Stimulated activated CD4-positive, alpha-beta T cell treated with anti-CD3 and anti-CD28 coated beads, TNF-alpha, amount 100 ng/mL, for 48 hours (primary cell): ENCODE measurements at regions not wholly inside any gene's neighbourhood (a gene's known extent, or its start where the extent isn't known, plus 50 kb on each side); places are given as distances from the start of the nearest gene placed in this dataset.

Experiments used
- DNase-seq, 3 donors: peaks; one replicate each; pipeline ENCODE4 v3.0.0-alpha.2; 2020; ENCODE audit warnings: low read depth in 3 of 3

DNA sequence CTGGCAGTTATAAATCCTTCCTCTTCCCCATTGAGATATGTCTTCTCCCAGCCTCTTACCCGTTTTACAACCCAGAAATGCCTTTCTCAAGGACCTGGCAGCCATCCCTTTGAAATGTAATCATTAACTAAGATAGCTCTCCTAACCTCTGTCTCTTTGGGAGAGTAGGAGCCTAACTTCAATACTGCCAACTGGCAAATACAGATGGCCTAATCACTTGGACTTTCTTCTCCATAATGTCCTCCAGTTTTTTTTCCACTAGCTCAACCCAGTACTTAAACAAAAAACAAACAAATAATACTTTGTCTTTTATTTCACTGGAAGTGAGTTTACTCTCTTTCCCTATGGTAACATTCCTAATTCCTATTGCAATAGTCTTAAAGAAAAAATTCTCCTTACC lies 1391.1 kb downstream of the SUCLG1 start:
- no peak for DNase-seq

DNA sequence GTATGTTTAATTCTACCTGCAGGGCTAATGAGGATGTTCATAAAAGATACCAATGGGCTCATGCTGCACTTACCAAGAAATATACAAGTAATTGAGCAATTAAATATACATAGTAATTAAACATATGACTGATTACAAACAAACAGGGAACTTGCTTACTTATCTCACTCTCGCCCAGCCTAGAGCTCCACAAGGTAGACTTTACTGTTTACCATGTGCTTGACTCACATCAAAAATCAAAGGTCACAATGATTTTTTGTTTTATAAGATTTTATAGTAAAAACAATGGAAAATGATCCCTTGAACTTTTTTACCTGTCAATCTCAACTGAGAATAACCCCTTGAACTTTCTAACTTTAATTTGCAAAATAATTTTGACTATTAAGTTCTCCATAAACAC lies 1395.1 kb downstream of the SUCLG1 start:
- no peak for DNase-seq

DNA sequence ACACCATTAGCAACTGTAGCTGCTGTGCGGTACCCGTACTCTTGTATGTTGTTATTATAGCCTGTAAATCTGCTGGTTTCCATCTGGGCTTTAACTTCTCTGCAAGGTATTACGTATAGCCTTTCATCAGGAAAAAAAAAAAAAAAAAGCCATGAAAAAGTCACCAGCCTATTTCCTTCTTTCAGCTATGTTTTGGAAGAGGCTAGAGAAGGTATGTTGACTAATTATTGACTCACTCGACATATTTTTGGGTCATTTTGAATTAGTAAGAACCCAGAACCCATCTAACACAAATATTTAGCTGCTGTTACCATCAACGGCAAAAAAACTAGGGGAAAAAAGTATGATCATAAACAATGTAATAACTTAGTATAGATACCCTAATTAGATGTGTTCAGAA lies 1395.6 kb downstream of the SUCLG1 start:
- DNase-seq, result no peak

DNA sequence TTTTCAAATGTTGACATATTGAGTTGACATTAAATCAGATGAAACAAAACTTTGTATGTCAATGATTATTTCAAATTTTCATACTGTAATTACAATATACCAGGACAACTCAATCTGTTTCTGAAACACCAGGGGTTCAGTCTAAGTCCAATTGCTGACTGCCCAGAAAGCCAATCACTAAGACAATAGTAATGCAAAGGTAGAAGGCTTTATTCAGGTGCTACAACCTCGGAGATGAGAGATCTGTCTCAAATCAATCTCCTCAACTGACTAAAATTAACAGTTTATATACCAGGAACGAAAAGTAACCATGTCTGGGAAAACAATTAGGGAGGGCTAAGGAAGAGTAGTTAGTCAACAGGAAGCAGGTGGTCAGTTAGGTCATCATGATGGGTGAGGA lies 1400.4 kb downstream of the SUCLG1 start:
- DNase-seq, result no peak

DNA sequence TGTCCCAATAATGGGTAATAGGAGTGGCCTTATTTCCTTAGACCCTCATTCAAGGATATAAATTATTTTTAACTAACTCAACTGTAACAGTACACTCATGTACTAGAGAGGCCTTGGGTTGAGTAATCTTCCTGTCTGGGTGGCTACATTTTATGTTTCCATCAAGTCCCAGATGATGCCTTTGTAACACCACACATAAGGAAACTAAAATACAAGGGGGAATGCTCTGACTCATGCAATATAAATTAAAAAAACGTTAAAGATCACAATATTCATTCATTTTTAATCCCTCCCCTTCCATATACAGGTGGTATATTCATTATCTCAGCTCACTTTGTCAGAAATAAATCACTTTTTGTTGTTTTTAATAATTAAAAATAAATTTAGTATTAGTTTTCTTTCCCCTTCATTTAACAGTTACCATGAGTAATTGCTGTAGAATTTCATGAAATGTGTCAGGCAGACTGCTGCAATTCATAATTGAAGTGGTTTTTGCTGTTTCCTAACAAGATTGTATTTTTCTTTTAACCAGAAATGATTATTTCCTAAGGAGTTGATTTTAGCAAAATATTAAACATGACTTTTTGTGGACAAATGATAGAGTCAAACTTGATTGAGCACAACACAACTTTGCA lies 1403.6 kb downstream of the SUCLG1 start:
- no peak for DNase-seq

DNA sequence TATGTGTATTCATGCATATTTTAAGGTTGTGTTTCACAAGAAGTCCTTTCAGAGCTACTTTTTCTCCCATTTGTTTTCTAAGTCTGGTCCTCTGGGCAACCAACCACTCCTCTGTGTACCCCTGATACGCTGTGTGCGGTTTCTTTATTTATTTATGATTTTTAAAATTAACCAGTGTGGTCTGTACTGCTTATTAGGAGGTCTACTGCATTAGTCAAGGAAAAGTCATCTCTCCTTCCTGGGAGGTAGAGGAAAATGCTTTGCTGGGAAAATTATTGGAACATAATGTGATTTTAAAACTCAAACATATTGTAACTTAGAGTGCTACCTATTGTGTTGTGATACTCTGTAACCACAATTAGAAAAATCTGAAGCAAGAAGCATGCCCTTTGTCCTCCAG lies 1404.3 kb downstream of the SUCLG1 start:
- no peak for DNase-seq

DNA sequence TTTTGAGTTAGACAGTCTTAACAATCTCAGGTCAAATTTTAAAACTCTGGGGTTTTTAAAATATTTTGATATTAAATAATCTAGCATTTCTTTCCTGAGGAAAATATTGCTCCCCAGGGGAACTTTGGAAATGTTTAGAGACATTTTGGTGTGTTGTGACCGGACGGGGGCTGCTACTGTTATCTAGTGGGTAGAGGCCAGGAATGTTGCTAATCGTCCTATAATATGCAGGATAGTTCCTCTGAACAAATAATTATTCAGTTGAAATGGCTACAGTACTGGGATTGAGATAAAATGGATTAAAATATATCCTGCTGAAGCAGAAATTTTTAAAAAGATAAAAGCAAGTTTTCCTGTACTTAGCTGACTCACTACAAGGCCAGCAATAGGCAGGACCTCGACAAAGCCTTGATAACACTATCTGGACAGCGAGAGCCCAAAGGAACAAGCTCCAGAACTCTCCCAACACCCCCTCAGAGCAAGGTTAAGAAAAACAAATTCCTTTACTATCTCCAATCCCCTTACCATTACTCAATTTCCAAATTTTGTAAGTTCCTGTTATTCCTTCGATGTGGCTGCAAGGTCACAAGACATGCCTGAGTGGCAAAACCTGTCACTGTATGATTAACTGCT lies 1407.4 kb downstream of the SUCLG1 start:
- DNase-seq, result no peak

DNA sequence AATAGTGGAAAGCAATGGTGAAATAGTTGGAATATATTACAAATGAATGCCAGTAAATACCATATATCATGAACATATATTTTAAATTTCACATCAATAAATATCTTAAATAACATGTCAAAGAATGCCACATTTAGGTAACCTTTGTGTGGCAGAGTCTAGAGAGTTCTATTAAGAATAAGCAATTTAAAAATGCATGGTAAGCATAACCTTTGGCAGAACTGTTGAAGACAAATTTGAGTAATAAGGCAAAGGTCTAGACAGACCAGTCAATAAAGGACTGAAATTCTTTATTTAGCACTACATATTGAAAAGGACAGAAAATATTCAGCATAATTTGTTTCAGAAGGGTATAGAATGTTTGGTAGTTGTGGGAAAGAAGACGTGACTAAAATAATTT lies 1417.0 kb downstream of the SUCLG1 start:
- DNase-seq, result no peak

DNA sequence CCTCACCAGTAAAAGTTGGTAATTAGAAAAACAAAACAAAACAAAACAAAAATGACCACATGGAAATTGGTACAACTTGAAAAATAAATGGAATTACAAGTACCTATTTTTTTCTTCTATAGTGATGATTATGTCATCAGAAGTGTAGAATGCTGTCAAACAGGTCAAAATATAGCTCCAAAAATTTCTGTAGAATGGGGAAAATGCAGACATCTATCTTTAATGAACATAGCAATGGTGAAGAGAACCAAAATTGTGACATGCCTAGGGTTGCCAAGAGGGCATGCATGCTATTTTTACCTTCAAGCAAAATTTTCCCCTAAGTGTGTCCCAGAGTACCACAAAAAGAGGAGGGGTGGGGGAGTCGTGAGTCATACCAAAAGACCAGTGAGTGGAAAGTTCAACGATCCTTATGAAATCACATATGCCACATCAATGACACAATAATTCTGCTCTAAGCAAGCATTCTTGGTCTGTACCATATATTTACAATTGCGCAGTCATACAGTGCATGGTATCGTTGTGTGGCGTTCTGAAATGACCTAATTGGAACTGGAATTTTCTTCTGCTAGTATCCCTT lies 1436.4 kb downstream of the SUCLG1 start:
- no peak for DNase-seq

DNA sequence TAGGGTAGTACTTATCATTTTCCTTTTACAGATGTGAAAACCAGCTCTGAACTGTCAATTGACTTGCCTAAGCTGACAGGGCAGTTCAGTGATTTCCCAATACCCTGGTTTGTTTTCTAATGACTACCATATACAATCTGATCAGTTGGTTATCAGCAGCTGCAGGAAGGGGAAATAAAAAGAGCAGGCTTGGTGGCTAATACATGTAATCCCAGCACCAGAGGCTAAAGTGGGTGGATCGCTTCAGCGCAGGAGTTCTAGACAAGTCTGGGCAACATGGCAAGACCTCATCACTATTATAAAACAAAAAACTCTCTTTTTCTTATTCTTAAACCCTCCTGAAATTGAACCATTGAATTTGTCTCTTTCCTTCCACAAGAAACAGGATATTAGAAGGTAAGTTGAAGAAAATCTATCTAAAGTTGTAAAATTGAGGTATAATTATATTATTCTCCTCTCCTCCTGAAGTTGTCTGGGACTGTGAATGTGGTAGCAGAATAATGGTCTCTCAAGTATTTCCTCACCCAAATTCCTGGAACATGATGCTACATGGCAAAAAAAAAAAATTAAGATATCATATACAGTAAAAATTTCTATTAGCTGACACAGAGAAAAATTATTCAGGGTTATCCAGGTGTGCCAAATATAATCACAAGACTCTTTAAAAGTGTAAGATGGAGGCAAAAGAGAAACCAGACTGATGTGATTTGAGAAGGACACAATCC lies 1441.6 kb downstream of the SUCLG1 start:
- no peak for DNase-seq

DNA sequence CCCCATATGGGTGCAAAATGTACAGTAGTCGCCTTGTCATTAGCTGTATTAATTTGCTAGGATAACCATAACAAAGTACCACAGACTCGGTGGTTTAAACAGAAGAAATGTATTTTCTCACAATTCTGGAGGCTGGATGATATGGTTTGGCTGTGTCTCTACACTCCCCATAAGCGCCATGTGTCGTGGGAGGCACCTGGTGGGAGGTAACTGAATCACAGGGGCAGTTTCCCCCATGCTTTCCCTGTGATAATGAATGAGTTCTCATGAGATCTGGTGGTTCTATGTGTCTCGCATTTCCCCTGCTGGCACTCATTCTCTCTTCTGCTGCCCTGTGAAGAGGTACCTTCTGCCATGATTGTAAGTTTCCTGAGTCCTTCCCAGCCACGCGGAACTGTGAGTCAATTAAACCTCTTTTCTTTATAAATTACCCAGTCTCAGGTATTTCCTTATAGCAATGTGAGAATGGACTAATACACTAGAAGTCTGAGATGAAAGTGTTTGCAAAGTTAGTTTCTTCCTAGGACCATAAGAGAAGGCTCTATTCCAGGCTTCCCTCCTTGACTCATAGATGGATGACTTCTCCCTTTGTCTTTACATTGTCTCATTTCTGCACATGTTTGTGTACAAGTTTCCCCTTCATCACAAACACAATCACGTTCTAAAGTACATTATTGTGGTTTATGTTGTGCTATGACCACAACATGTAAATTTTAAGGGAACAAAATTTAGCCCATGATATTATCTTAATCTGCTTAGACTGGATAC lies 1442.6 kb downstream of the SUCLG1 start:
- no peak for DNase-seq

DNA sequence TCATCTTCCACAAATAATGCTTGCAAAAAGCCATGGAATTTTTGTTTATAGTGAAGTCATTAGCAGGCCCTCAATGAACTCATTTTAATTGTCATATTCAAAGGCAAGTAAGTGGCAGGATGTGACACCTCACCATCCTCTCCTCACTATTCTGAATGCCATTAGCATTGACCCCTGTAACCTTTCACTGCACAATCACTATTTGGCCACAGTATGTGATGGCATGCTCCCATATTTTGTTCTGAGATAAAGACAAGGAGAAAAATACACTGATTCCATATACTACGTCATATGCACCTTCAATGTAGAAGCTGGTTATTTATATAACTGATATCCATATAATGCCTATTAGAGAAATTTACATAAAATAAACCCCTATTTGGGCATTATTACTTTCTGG lies 1443.2 kb downstream of the SUCLG1 start:
- DNase-seq, result no peak

DNA sequence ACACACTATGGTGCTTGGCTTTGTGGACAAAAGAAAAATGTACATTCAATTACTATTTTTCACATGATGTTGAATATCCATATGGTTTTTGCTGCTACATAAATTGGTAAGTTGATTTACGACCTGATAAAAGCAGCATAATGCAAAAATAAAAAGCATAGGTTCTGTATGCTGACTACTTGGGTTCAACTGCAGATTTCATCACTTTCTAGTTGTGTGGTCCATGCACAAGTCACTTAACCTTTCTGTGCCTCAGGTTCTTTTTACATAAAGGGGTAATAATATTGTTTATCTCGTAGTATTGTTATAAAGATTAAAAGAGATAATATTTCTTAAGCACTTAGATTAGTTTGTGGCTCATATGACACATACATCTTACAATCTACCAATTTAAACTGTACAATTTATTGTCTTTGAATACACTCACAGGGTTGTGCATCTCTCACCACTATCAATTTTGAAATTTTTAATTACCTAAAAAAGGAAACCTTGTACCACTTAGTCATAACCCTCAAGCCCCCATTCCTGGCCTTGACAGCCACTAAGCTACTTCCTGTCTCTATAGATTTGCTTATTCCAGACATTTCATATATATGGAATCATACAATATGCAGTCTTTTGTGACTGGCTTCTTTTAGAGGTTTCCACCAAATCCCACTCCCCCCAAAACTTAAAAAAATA lies 1443.9 kb downstream of the SUCLG1 start:
- no peak for DNase-seq

DNA sequence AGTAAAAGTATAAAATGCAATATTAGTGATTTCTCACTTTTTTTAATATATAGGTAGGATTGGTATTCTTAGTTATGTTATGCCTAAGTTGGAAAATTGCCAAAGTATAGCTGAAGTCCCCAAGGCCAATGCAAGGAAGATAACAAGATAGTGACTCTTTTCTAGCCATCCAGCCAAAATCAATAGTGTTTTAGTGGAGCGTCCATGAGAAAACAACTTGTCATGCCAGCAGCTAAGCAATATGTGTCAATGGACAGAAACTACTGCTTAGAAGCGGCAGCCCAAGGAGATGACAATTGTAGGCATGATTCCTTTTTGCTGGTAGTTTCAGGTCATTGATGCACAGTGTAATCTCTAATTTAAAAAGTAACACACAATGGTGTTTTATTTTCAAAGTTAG lies 1444.6 kb downstream of the SUCLG1 start:
- no peak for DNase-seq

DNA sequence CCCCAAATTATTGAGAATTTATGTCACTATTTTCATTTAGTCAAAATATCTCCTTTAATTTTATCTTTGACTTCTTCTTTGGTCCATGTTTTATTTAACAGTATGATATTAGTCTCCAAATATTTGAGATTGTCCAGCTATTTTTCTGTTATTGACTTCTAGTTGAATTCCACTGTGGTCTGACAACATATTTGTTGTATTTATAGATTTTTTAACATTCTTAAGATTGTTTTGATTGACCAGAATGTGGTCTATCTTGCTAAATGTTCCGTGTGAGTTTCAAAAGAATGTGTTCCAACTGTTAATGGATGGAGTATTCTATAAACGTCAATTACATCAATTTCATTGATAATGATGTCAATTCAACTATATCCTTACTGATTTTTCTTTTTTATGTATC lies 1452.1 kb downstream of the SUCLG1 start:
- DNase-seq, result no peak

DNA sequence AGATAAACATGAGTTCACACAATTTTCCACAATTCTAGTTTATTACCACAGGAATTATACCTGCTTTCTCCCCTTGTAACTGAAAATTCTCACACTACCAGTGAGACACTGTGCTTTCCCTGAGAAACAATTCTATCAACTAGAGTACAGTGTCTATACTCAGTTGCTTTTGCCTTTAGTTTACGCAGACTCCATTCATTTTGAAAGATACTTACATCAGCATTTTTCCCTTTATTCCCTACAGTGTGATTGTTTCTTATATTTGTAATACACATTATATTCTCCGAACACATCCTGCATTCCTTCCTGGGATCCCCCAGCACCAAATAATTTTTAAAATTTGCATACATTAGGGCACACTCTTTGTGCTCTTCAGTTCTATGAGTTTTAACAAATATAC lies 1455.5 kb downstream of the SUCLG1 start:
- no peak for DNase-seq

DNA sequence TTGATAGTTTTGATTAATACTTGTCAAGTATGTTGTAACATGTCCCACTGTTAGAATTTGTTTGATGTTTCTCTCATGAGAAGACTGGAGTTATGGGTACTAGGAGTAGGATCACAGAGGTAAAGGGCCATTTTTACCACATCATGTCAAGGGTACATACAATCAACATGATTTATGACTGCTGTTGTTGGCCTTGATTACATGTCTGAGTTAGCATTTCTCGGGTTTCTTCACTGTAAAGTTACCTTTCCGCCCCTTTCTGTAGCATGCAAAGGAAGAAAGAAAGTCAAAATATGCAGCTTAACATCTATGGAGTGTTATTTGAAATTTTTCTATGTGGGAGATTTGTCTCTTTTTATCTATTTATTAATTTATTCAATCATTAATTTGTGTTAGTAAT lies 1456.4 kb downstream of the SUCLG1 start:
- no peak for DNase-seq

DNA sequence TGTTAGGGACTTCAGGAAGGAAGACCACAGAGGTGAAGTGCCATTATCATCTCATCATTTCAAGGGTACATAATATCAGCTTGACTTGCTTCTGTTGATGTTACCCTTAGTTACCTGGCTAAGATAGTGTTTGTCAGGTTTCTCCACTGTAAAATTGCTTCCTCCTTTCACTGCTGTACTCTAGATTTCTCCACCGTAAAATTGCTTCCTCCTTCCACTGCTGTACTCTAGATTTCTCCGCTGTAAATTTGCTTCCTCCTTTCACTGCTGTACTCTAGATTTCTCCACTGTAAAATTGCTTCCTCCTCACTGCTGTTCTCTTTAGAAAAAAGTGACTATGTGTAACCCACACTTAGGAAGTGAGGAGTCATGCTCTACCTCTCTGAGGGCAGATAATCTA lies 1460.3 kb downstream of the SUCLG1 start:
- no peak for DNase-seq

DNA sequence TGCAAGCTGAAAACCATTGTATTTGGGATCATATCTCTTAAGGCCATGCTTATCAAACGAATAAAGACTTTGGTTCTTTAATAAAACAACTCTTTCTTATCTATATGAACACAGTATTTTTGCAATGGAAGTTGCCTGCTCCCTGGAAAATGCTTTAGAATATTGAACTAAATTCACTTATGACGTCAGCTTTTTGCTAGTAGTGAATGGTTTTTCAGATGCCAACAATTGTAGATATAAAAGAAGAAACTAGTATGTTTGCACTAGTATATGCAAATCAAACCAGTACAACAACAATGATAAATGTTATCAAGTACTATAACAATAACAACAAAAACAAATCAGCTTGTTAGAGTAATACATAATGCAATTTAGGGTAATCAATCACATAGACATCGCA lies 1462.9 kb downstream of the SUCLG1 start:
- DNase-seq, result no peak

DNA sequence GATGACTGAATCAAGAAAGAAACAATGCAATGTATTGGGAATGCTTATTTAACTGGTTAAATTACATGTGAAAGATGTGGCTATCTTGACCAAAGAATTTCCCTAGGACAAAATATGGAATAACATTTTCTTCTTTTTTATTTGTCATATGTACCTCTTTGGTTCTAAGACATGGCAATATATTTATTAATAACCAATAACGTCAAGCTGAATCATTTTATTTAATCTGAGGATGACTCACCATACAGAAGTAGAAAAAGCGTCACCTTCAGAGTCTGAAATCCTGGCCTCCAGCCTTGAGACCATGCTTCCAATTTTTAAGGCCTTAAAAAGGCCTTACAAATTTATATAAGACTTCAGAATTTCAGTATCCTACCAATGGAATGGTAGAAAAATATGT lies 1464.9 kb downstream of the SUCLG1 start:
- no peak for DNase-seq

DNA sequence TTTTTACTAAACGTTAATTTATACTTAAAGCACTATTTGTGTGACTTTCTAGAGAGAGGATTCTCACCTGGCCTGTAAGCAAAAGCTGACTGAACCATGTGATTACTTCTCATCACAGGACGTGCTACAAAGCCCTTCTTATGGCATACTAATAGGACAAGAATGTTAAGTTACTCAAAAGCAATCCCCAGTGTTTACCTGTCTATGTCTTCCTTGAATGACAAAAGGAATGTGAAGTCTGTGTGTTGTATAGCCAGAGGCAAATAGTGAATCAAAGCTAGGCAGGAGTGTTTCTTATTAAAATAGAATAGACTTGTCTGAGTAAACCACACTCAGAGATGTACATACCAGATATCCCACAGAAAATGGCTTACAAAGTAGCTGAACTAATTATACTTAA lies 1465.5 kb downstream of the SUCLG1 start:
- no peak for DNase-seq

DNA sequence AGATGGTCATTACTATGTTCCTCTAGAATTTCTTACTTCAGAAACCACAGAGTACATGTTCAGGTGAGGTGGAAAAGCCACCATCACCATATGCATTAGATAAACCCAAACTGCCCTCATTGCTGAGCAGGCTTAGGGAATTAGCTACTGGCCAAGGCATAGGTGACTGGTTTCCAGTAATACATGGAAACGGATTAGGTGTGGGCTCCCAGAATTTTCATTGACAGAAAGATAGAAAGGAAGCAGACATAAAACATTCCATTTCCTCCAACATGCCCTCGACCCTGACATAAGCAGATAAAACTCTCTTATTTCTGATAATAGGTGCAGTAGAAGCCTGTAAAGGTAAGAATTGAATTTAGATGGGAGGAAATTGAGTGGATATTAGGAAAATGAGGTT lies 1466.1 kb downstream of the SUCLG1 start:
- DNase-seq, result no peak
